Hematopoietic multipotent progenitor cell (in vitro differentiated cells): ENCODE measurements at regions not wholly inside any gene's neighbourhood (a gene's known extent, or its start where the extent isn't known, plus 50 kb on each side); places are given as distances from the start of the nearest gene placed in this dataset.

ENCODE experiments used
- DNase-seq, 3 donors: peaks; one replicate each; pipeline ENCODE4 v3.0.0-alpha.2; 2011 to 2015; ENCODE audit warnings: low read depth in 2 of 3, low spot score in 2 of 3

DNA sequence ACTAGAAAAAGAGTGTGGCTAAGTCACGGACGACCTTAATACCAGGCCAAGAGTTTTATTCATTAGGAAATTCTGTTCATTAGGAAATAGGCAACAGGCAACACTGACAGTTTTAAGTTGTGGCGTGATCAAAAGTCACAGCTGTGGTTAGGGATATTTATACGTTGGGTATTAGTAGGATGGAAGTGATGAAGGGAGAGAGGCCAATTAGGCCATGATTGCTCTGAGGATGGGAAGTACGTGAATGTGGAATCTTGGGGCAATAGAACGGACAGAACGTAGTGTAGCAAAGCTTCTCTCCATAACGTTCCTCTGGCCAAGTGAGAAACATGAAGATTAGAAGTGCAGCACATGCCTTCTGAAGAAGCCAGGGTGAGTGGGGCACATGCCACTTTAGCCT is 290.1 kb upstream of the ZNF608 start:
- DNase-seq, result no peak

DNA sequence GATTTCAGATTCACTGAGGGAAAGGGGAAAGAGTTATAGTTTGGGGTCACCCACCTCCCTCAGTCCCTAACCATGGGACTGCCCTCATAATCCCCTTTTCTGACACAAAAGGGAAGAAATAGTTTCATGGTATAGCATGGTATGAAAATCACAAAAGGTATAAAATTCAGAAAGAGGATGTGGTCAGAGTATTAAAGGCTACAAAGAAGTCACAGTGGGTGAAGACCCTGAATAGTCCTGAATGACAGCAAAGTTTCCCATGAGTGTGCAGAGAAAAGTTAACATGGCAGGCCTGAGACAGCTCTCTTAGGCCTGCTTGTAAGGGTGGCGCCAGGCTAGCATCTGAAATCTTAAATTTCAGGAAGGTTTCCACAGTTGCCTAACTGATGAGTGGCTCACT is 290.6 kb upstream of the ZNF608 start:
- DNase-seq, result no peak

DNA sequence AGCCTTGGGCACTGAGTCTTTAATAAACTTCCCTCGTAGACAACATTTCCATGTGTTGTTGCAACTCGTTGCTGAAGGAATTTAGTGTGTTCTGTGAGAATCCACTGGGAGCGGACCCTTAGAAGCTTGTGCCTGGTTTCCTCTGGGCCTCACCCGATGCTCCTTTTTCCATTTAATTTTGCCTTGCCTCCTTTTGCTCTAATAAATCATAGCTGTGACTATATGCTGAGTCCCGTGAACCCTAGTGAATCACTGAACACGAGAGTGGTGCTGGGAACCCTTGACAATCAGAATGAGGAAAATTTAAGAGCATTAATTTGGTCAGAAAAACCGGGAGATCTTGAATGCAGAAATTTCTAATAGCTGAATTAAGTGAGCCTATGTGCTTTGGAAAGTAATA is 291.1 kb upstream of the ZNF608 start:
- DNase-seq, result no peak

DNA sequence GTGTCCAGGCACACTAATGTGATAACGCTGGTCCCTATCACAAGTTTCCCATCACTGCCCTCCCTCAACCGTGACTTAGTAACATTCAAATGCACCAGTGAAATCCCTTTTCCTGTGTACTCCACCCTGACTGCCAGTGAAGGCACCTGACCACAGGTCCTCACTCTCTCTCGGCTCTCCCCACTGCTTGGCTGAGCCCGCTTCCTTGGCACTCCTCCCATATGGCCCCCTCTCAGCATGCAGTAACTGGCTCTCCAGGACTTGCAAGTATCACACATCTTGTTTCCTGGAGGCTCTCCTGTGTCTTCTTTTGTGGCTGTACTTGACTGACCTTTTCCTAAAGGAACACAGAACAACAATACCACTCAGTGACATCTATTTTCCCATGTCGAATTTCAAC is 292.0 kb upstream of the ZNF608 start:
- no peak for DNase-seq

DNA sequence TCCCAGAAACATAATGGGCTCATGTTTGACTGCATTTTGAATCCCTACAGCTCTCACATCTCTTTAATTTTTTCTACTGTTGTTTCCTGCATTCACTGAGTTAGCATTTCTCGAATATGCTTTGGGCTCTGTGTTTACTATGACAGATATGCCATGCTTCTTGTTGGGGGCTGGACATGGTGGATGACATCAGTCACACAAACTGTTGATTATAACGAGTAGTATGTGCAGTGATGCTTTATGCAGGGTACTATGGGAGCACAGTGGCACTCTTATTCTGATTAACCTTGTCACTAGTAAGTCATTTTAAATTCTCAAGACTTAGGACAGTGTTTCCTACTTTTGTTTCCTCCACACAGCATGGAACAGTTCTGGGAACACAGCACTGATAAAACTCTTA is 295.4 kb upstream of the ZNF608 start:
- DNase-seq, result no peak

DNA sequence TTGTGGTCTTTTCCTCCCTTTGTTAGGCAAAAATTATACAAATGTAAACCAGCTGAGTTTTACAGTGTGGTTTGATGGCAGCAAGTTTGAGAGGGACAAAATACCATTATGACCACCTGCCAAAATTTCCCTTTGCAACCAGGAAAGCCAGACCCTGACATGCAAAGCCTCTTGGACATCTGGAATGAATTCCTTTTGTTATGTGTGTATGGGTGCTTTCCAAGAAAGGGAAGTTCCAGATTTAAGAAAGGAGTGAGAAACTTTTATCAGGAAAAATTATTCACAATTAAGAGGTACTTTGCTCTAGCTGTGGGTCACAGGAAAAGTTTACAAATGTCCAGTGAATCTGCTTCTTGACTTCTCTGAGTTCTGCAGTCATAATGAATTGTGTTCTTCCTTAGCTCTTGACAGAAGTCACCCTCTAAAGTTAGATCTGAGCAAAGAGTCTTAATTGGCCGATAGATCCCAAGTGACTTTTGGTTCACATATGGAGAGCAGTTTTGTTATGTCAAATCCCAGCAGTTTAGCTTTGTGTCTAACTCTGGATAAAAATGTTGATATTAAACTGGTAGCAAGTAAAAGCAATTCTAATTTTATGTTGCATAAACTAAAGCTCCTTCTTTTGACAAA is 295.9 kb upstream of the ZNF608 start:
- no peak for DNase-seq

DNA sequence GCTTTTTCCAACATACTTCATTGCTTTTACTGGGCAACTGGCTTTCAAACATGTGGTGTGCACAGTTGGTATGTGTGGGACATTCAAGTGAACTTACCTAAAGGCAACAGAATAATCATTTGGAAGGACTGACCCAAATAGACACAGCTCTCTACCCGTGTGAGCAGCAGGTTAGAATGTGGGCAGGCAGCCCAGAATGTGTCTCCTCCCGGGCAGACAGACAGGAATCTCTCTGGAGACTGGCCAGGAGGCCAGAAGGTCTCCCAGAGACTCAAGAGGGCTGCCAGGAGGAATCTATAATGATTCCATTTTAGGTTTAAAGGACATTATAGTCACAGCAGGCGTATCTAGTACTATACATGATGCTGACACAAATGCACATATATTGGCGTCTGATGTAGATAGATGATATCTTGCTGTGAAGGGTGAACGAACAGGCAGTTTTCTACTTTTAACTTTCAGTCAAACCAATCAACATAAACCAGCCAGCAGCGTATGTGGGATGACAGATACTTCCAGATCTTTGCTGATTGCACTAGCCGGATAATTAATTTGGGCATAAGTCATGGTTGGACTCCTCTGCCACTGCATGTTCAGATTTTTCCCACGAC is 297.4 kb upstream of the ZNF608 start:
- no peak for DNase-seq

DNA sequence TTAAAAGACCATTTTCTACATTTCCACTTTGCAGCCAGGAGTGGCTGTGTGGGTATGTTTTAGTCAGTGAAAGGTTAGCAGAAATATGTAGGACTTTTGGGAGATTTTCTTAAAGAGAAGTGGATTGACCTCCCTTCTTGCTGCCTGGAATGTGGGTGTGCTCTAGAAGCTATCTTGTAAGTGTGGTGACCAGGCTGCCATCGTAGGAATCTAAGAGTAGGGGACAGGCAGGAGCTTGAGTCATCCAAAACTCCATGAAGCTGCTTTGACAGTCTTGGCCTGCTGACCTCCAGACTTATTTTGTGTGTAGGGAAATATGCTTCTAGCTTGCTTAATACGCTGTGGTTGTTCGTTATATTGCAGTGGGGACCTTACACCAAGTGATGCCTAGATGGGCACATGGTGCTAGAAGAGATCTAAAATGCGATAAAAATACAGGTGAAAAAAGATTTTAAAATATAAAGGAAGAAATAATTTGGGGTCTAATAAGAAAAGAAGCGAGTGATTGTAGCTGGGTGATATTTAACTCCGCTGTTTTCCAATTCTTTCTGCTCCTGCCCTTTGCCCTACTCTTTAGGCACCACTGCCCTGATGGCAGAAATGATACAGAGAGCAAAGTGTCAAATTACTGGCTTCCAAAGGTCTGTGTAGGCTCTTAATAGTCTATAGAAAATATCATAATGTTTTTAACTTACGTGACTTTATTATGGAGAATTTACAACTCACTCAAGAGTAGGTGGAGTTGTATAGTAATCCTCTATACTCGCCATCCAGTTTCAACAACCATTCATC is 298.2 kb upstream of the ZNF608 start:
- no peak for DNase-seq

DNA sequence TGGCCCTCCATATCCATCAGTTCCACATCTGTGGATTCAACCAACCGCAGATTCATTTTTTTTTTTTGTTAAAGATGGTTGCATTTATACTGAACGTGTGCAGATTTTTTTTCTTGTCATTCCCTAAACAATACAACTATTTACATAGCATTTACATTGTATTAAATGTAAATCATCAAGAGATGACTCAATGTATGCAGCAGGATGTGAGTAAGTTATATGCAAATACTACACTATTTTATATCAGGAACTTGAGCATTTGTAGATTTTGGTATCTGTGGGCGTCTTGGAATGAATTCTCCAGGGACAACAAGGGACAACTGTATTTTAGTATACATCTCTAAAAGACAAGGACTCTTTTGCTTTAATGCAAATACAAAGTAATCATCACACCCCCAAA is 299.2 kb upstream of the ZNF608 start:
- no peak for DNase-seq

DNA sequence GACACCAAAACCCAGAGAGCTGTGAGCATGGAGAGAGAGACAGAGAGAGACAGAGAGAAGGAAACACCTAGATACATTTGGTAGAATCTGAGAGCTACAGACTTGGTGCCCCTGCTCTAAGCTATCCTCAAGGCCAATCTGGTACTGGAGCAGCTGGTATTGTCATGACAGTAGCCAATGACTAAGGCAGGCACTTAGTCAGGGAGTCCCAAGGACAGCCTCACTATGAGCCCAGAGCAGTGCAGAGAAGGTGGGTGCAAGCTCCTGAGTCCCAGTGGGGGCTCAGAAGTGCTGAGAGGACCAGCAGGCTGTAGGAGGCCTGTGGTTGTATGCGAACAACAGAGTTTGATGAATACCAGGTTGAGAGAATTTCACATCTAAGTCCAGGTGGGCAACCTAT is 300.4 kb upstream of the ZNF608 start:
- DNase-seq, result no peak

DNA sequence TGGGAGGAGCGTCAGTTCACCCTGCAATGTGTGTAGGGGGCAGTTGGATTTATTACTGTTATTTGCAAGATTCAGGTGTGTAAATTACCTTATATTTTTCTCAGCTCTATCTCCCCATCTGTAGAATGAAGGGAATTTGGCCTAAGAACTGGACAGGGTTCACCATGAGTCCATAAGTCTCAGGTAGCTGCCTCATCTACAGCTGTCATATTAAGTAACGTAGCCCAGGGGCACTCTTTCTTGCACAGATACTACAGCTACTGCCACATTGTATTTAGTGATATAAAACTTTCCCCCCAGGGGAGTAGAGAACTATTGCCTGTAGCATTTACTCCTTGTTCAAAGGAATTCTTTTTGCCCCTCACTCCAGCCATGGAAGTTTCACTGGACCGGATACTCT is 301.4 kb upstream of the ZNF608 start:
- no peak for DNase-seq

DNA sequence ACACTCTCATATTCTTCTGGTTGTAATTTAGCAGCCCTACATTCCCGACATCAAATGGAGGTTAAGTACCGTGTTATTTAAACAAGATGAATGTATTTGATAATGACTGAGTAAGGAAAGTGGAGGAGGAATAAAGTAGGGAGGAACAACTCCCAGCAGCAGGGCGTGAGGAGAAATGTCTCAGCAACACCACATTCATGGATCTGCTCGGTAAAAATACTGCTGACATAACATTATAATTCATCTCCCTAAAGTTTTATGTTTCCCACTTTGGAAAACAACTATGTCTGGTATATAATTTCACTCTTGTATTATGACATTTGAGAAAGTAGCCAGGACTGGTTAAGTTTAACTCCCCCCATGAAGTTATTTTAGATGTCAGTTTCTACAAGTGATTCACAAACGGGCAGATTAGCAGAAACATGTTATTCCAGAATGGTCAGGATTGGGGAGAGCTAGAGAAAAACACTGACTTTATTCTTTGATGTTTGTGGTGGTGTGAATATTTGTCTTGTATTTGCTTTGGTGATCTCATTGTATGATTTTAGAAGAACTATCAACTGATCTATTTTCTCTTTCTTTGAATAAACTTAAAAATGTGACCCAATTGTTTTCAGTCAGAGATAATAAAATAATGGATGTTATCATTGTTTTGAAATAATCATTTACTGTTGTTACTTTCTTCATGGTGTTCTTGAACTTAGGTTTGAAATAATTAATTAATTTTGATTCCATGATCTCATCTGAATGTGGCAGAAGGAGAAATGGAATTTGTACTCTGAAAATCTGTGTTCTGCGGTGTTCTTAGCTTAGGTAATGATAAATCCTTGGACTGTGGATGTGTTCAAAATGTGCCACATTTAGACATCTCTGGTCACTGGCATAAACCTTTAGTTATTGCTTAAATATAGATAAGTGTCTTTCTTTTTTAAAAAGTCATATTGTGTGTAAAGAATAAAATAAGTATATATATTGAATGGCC is 303.6 kb upstream of the ZNF608 start:
- no peak for DNase-seq

DNA sequence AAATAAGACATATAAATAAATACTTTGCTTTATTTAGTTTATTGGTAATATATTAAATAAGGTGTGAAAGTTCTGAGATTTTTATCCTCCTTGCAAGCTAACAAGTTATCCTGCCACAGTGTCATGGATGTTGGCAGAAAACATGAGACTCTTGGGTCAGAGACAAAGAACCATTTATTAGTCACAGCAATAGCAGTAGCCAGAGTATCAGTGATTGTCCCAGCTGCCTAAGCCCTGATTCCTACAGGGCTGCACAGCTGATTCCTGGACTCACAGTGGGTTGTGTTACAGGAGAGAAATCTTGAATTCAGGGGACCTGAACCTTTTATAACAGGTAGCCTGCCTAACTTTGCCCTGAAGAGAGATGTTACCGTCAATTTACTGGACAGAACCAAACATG is 304.5 kb upstream of the ZNF608 start:
- no peak for DNase-seq

DNA sequence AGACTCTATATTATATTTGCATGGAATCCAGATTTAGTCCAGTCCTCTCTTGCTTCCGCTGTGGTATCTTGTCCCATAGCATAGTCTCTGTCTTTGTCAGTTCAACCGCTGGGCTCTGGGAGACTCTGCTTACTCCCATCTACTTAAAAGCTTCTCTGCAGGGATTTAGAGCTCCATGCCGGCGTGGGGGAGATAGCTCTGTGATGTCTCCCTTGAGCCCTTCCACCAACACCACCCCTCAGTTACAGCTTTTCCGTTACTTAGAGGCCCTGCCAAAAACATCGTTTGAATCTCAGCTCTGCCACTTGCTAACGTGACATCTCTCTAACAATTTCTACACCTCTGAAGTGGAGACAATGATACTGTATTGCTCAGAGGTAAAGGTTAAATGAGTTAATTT is 306.1 kb upstream of the ZNF608 start:
- no peak for DNase-seq

DNA sequence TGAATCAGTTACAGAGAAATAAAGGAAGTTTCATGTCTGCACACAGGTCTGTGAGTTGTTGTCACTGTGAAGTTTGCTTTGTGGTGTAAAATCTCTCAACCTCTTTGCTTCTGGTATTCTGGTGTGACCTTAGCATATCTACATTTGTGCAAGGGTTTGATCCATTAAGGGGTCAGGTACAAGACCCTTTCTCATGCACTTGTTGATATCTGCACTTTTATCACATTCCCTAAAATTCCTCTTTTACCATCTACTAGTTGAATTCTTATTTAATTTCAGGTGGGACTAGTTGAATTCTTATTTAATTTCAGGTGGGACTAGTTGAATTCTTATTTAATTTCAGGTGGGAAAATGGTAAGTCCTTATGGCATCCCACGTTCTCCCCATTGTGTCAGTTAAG is 306.7 kb upstream of the ZNF608 start:
- DNase-seq, result no peak

DNA sequence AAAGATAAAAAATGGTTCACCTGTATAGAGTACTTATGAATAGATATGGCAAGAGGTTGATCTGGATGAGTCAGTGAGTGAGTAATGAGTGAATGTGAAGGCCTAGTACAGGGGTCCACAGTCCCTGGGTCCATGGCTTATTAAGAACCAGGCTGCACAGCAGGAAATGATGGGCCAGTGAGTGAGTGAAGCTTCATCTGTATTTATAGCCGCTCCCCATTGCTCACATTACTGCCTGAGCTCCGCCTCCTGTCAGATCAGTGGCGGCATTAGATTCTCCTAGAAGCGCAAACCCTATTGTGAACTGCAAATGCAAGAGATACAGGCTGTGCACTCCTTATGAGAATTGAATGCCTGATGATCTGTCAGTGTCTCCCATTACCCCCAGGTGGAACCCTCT is 307.7 kb upstream of the ZNF608 start:
- DNase-seq, result no peak

DNA sequence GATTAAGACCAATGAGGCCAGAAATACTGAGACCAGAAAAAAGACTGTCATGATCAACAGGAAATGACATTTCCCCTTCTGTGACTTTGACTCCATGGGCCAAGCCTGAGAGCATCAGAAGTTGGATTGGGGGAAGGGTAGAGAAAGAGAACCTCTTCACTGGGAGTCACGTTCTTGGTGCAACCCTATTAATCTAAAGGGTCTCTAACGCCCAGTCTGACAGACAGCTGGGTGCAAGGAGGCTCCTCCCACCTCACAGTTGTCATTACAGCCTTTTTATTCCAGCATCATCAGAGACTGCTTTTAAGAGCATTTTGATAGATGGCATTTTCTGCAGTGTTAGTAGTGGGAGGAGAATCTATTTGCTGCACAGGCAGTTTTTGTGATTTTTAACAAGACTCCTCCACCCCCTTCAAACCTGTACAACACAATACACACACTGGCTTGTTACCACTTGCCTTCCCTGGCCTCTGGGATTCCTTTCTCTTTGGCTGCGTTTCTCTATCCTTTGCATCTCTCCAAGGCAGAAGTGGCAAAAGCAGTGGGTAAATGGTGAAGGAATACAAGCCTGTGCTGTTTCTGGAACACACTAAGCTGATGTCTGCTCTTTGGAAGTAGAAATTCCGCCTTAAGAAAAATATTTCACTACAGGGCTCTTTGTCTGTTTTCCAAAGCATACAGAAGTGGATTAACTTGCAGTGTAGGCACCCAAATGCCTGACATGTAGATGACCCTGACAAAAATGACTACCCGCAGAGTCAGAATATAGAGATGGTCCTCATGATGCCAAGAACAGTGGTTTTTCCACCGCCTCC is 310.4 kb upstream of the ZNF608 start:
- no peak for DNase-seq

DNA sequence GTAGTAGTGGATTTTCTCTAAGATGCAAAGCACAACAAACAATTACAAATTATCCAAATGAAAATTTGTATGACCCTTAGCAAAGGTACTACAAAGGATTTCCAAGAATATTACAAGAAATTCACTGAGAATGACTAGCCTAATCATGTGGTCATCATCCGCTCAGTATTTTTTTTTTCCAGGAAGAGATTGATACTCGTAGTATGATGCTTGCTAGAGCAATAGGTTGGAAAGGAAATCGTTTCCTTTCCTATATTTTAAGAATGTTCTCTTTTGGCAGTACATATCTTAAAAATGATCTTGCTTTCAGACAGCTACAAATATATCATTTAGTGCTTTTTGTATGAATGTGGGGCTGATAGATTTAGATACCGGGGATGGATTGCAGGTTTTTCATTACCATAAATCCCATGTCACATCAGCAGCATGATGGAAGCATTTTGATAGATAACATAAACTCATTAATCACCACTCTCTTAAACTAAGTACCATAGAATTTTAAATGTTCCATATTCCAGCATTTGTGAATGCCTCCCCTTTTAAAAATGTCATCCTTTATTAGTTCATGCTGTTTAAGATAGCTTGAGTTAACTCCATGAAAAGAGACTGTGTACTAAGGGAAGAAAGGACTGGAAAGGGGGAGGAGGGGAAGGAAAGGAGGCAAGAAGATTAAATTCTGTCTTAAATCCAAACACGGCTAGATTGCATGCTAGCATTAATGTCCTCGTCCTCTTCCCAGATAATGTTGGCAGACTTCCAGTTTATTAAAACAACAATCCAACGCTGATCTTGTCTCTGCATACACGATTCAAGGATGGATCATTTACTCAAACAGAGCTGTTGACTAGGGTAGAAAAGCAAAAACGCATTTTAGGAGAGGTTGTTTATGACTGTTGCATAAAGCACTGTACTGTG is 311.7 kb upstream of the ZNF608 start:
- DNase-seq, result no peak
